ENCODE measurements at regions not wholly inside any gene's neighbourhood (a gene's known extent, or its start where the extent isn't known, plus 50 kb on each side); places are given as distances from the start of the nearest gene placed in this dataset.

DNA sequence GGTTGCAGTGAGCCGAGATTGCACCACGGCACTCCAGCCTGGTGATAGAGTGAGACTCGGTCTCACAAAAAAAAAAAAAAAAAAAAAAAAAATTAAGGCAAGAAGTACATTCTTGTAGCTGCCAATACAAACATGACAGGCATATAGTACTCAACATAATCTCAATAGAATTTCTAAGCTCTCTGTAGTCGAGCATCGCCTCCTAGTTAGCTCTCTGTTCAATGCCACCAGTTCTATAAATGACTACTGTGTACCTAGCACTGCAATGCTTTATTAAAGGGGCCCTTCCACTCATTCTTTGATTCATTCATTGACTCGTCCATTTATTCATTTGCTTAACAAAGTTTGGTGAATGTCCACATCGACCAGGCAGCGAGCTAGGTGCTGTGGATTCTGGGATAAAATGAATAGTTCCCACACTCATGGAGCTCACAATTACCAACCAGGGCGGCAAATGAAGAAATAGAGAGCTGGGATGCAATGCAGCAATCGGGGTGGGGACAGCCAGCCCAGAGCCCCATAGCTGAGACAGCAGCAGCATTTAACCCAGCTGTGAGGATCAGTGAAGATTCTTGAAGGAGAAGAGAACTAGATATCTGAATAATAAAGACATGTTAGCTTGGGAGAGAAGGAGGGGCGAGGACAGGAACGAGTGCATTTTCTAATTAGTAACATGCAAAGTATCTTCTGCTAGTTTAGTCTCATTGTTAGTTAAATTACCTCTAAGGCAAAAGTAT, 349.8 kb downstream of the LPIN1 start:
- H3K4me3 ChIP-seq (ENCODE audit: low read length), result peak overlapping the region; percentile 32; the same call in 1 of the 2 replicates
- H3K9me3 ChIP-seq (ENCODE audit: insufficient read depth, low read depth, low read length), result no peaks in the 10 kb centered on the region
- peaks cover 13% of the 10 kb centered on the region; the same call in 1 of the 2 replicates for H3K4me1 ChIP-seq (ENCODE audit: insufficient read depth, low read length)
- no peak overlapping the region for H3K27ac ChIP-seq (ENCODE audit: low read length)
- no peaks in the 10 kb centered on the region for H3K27me3 ChIP-seq (ENCODE audit: insufficient read depth, low read length)
- no peak overlapping the region for H3K9ac ChIP-seq (ENCODE audit: low read depth, low read length)
- no peaks in the 10 kb centered on the region for H3K36me3 ChIP-seq (ENCODE audit: insufficient read depth, low read depth, low read length)

DNA sequence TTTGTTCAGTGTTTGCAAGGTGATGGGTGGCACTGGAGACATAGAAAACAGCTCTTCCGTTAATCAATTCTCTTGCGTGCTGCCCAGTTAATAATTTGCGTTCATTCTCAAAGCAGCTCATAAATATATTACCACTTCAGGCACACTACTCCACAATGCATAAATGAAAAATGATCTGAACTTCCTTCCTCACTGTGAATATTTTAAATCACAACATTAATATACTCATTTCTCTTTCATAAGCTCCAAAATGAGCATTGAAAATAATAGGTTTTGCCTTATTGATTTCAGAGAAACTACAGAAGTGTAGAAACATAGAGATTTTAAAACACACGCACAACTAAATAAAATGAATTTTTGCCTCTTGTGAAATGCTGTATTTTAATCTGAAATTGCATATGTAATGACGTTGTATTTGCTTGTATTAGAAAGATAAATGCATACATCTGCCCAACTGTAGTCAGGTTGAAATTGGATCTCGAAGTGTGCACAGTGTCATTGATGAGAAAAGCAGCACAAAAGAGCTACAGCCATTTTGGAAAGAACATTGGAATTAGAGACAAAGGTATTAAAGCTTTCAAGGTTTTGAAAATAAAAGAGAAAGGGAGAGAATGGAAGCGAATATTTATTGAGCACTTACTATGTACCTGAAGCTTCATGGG, 350.5 kb downstream of the LPIN1 start:
- no peak overlapping the region for H3K9ac ChIP-seq (ENCODE audit: low read depth, low read length)
- H3K36me3 ChIP-seq (ENCODE audit: insufficient read depth, low read depth, low read length), result no peaks in the 10 kb centered on the region
- H3K9me3 ChIP-seq (ENCODE audit: insufficient read depth, low read depth, low read length), result no peaks in the 10 kb centered on the region
- peaks cover 13% of the 10 kb centered on the region; the same call in 1 of the 2 replicates for H3K4me1 ChIP-seq (ENCODE audit: insufficient read depth, low read length)
- H3K27me3 ChIP-seq (ENCODE audit: insufficient read depth, low read length), result no peaks in the 10 kb centered on the region
- H3K4me3 ChIP-seq (ENCODE audit: low read length), result peak overlapping the region; percentile 27; the same call in 1 of the 2 replicates
- no peak overlapping the region for H3K27ac ChIP-seq (ENCODE audit: low read length)

DNA sequence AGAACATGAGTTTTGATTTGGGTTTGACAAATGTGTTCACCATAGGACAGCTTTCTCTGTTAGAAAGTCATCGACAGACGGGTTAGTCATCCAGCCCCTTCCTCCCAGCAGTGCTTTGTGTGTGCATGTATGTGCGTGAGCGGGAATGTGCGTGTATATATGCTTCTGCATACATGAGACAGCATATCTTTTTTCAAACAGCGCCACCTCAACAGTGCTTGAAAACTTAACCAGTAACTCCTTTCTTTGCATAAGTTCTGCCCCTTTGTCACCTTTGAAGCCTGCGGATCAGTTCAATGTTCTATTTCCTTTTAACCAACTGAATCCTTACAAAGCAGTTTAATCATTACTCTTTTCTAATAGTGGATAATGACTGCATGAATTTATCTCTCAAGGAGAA, 351.4 kb downstream of the LPIN1 start:
- H3K9me3 ChIP-seq (ENCODE audit: insufficient read depth, low read depth, low read length), result no peaks in the 10 kb centered on the region
- no peak overlapping the region for H3K9ac ChIP-seq (ENCODE audit: low read depth, low read length)
- H3K4me1 ChIP-seq (ENCODE audit: insufficient read depth, low read length), result peaks cover 13% of the 10 kb centered on the region; the same call in 1 of the 2 replicates
- H3K4me3 ChIP-seq (ENCODE audit: low read length), result no peak overlapping the region
- H3K36me3 ChIP-seq (ENCODE audit: insufficient read depth, low read depth, low read length), result no peaks in the 10 kb centered on the region
- H3K27ac ChIP-seq (ENCODE audit: low read length), result no peak overlapping the region
- H3K27me3 ChIP-seq (ENCODE audit: insufficient read depth, low read length), result no peaks in the 10 kb centered on the region

DNA sequence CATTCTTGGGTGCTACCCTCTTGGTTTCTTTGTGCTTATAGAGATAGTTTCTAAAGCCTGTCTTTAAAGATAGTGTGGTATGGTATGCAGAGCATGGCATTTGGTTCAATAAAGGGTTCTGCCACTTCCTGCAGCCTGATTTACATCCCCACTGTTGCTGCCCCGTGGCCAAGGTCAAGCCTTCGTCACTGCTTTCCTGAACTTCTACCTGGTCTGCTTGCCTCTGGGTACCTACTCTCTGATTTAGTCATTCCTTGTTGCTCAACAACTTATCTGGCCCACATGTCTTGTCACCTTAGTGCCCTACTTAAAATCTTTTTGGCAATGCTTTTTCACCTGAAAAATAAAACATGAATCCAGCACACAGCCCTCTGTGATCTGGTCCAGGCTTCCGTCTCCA, 352.9 kb downstream of the LPIN1 start:
- peaks cover 13% of the 10 kb centered on the region; the same call in 1 of the 2 replicates for H3K4me1 ChIP-seq (ENCODE audit: insufficient read depth, low read length)

DNA sequence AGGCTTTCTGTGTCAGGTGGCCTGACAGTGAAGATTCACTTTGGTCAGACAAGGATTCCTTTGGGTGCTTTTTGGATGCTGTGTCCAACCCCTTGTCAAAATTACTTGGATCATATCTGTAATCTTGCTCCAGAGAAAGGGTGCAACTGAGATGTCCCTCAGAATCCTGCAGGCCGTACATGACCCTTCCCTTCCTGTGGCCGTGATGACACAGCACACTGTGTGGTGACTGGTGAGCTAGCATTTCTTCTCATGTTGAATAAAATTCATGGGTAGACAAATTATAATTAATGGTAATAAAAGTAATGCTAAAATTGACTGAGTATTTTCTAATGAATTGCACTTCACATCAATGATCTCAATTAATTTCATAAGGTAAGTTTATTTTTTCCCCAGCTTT, 356.2 kb downstream of the LPIN1 start:
- no peaks in the 10 kb centered on the region for H3K36me3 ChIP-seq (ENCODE audit: insufficient read depth, low read depth, low read length)
- peaks cover 6% of the 10 kb centered on the region for H3K4me1 ChIP-seq (ENCODE audit: insufficient read depth, low read length)
- H3K27ac ChIP-seq (ENCODE audit: low read length), result no peak overlapping the region
- no peaks in the 10 kb centered on the region for H3K9me3 ChIP-seq (ENCODE audit: insufficient read depth, low read depth, low read length)
- H3K27me3 ChIP-seq (ENCODE audit: insufficient read depth, low read length), result no peaks in the 10 kb centered on the region
- H3K4me3 ChIP-seq (ENCODE audit: low read length), result no peak overlapping the region
- H3K9ac ChIP-seq (ENCODE audit: low read depth, low read length), result no peak overlapping the region

More for the DNA sequence above, 352.9 kb downstream of the LPIN1 start:
- H3K4me3 ChIP-seq (ENCODE audit: low read length), result no peak overlapping the region
- no peaks in the 10 kb centered on the region for H3K9me3 ChIP-seq (ENCODE audit: insufficient read depth, low read depth, low read length)
- no peak overlapping the region for H3K27ac ChIP-seq (ENCODE audit: low read length)
- no peaks in the 10 kb centered on the region for H3K36me3 ChIP-seq (ENCODE audit: insufficient read depth, low read depth, low read length)
- H3K27me3 ChIP-seq (ENCODE audit: insufficient read depth, low read length), result no peaks in the 10 kb centered on the region
- H3K9ac ChIP-seq (ENCODE audit: low read depth, low read length), result no peak overlapping the region

DNA sequence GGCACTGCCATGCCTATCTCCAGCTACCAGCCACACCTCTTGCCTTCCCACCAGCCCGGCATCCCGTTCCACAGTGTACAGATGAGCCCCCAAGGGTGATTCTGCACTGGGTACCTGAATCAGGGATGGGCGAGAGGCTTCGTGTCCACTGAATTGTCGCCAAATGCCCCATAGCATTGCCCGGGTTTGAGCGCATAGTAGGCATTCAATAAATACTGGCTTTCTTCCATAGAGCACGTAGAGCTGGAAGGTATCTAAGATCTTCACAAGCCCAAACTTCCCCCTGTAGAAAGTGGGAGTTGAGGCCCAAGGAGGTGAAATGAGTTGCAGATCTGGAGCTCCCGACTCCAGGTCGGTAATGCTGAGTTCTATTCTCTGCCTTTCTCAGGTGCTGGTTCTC, 358.7 kb downstream of the LPIN1 start:
- H3K36me3 ChIP-seq (ENCODE audit: insufficient read depth, low read depth, low read length), result no peaks in the 10 kb centered on the region
- H3K27me3 ChIP-seq (ENCODE audit: insufficient read depth, low read length), result no peaks in the 10 kb centered on the region
- no peaks in the 10 kb centered on the region for H3K9me3 ChIP-seq (ENCODE audit: insufficient read depth, low read depth, low read length)
- no peak overlapping the region for H3K4me3 ChIP-seq (ENCODE audit: low read length)
- H3K4me1 ChIP-seq (ENCODE audit: insufficient read depth, low read length), result peaks cover 6% of the 10 kb centered on the region; the same call in 1 of the 2 replicates
- H3K27ac ChIP-seq (ENCODE audit: low read length), result no peak overlapping the region
- H3K9ac ChIP-seq (ENCODE audit: low read depth, low read length), result no peak overlapping the region

DNA sequence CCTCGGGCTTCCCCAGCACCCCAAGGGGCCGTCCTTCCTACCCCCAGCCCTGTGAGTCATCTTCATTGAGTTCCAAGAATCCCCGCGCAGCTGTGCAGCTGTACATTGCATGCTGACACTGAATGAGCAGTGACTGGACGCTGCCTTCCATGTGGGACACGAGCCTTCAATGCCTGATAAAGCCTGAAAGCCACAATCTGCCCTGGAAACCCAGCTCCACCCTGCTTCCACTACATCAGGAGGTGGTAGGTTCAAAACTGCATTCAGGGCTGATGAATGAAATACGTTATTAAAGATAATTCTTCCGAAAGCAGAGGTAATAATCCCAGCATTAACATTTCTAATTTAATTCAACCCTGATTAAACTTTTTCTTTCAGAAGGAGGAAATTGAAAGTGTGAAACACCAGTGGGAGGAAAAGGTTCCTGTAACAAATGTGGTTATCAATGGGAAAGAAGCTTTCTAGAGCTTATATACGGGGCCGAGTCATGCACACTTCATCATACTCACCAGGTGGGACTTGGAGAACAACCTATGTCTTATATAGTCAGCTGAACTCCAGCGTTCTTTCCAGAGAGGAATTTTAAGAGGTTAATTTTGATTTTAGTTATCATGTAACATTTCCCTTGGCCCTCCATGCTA, 360.1 kb downstream of the LPIN1 start:
- Histone ChIP-seq H3K27me3 (ENCODE audit: insufficient read depth, low read length) (no peaks in the 10 kb centered on the region), H3K27ac (ENCODE audit: low read length) (no peak overlapping the region), H3K9me3 (ENCODE audit: insufficient read depth, low read depth, low read length) (no peaks in the 10 kb centered on the region), H3K36me3 (ENCODE audit: insufficient read depth, low read depth, low read length) (no peaks in the 10 kb centered on the region), H3K4me1 (ENCODE audit: insufficient read depth, low read length) (peaks cover 6% of the 10 kb centered on the region; the same call in 1 of the 2 replicates), H3K9ac (ENCODE audit: low read depth, low read length) (no peak overlapping the region), H3K4me3 (ENCODE audit: low read length) (no peak overlapping the region)

DNA sequence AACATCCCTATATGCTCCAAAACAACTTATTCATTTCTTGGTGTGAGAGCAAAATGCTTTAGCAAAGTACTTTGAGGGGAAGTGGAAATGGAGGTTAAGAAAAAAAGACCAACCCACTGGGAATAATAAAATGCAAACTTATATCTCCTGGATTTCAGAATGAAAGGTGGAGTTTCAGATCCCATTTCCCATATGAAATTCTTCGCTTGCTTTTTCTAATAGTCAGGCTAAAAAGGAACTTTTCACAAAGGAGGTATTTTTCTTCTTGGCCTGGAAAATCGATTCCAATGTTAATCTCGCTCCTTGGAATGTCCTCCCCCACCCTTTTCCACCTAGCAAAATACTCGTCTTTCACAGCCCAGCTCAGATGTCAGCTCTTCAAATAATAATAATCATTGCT, 360.9 kb downstream of the LPIN1 start:
- no peaks in the 10 kb centered on the region for H3K9me3 ChIP-seq (ENCODE audit: insufficient read depth, low read depth, low read length)
- H3K27ac ChIP-seq (ENCODE audit: low read length), result no peak overlapping the region
- no peak overlapping the region for H3K9ac ChIP-seq (ENCODE audit: low read depth, low read length)
- no peak overlapping the region for H3K4me3 ChIP-seq (ENCODE audit: low read length)
- H3K36me3 ChIP-seq (ENCODE audit: insufficient read depth, low read depth, low read length), result no peaks in the 10 kb centered on the region
- H3K4me1 ChIP-seq (ENCODE audit: insufficient read depth, low read length), result peaks cover 6% of the 10 kb centered on the region; the same call in 1 of the 2 replicates
- H3K27me3 ChIP-seq (ENCODE audit: insufficient read depth, low read length), result no peaks in the 10 kb centered on the region

DNA sequence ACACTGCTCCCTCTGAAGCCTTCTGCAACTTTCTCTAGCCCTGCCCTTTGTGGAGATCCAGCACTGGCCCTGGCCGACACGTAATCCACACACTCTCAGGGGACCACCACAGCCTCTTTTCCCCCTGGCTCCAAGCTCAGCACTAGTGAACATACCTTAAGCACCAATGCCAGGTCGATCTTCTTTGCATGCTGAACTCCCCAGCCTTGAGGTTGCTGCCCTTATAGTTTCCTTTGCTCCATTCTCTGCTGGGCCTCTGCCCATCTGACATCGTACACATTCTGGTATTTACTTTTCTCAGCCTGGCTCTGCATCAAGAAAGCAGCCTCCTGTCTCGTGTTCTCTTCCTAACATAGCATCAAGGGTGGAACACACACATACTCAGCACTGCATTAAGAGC, 361.5 kb downstream of the LPIN1 start:
- no peak overlapping the region for H3K9ac ChIP-seq (ENCODE audit: low read depth, low read length)
- H3K4me1 ChIP-seq (ENCODE audit: insufficient read depth, low read length), result peaks cover 6% of the 10 kb centered on the region; the same call in 1 of the 2 replicates

DNA sequence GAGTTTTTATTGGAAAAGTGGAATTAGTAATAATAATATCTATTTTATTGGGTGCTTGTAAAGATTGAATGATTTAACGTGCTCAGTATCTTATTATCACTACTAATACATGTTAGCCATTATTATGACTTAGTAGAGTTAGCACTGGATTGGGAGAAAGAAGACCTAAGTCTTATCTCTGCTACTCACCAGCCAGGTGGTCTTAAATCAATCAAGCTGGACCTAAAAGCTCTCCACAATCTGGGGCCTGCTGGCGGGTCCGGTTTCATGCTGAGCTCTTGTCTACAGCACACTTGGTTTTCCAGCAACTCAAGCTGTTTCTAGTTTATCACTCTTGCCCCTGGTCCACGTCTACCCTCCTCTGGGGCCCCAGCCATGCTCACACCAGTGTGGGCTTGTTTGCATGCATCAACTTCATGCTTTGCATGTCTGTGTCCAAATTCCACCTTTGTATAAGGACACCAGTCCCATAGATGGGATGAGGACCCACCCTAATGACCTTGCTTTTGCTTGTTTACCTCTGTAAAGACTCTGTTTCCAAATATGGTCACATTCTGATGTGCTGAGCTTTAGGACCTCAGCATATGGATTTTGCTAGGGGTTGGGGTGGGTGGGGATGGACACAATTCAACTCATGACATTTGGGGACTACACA, 363.1 kb downstream of the LPIN1 start:
- no peaks in the 10 kb centered on the region for H3K9me3 ChIP-seq (ENCODE audit: insufficient read depth, low read depth, low read length)
- H3K9ac ChIP-seq (ENCODE audit: low read depth, low read length), result no peak overlapping the region
- H3K27ac ChIP-seq (ENCODE audit: low read length), result no peak overlapping the region
- H3K4me1 ChIP-seq (ENCODE audit: insufficient read depth, low read length), result peaks cover 6% of the 10 kb centered on the region; the same call in 1 of the 2 replicates
- H3K36me3 ChIP-seq (ENCODE audit: insufficient read depth, low read depth, low read length), result no peaks in the 10 kb centered on the region
- no peaks in the 10 kb centered on the region for H3K27me3 ChIP-seq (ENCODE audit: insufficient read depth, low read length)
- no peak overlapping the region for H3K4me3 ChIP-seq (ENCODE audit: low read length)

More for the DNA sequence above, 361.5 kb downstream of the LPIN1 start:
- Histone ChIP-seq H3K27me3 (ENCODE audit: insufficient read depth, low read length) (no peaks in the 10 kb centered on the region), H3K27ac (ENCODE audit: low read length) (no peak overlapping the region), H3K9me3 (ENCODE audit: insufficient read depth, low read depth, low read length) (no peaks in the 10 kb centered on the region), H3K4me3 (ENCODE audit: low read length) (no peak overlapping the region), H3K36me3 (ENCODE audit: insufficient read depth, low read depth, low read length) (no peaks in the 10 kb centered on the region)

DNA sequence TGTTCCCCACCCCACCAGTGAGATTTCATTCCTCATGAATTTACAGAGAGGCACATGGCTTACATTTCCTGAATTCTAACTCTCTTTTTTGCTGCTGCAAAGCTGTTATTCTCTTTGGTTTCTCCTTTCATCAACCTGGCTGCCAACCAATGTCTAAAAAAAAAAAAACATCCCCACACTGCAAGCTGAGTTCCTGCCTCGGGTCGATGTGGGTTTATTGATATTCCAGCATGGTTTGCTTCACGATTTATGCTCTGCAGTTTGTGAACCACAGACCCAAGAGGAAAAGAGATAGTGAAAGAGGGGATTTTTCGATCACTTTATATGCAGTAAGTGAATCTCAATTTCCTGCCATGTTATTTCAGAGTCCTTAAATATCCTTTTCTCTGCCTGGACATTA, 363.6 kb downstream of the LPIN1 start:
- H3K4me3 ChIP-seq (ENCODE audit: low read length), result no peak overlapping the region

More for the DNA sequence above, 363.6 kb downstream of the LPIN1 start:
- H3K9ac ChIP-seq (ENCODE audit: low read depth, low read length), result no peak overlapping the region
- no peaks in the 10 kb centered on the region for H3K36me3 ChIP-seq (ENCODE audit: insufficient read depth, low read depth, low read length)
- no peak overlapping the region for H3K27ac ChIP-seq (ENCODE audit: low read length)
- no peaks in the 10 kb centered on the region for H3K27me3 ChIP-seq (ENCODE audit: insufficient read depth, low read length)
- H3K9me3 ChIP-seq (ENCODE audit: insufficient read depth, low read depth, low read length), result no peaks in the 10 kb centered on the region
- peaks cover 6% of the 10 kb centered on the region; the same call in 1 of the 2 replicates for H3K4me1 ChIP-seq (ENCODE audit: insufficient read depth, low read length)
